RWPE2 (cell line): ENCODE measurements at regions not wholly inside any gene's neighbourhood (a gene's known extent, or its start where the extent isn't known, plus 50 kb on each side); places are given as distances from the start of the nearest gene placed in this dataset.

Experiments used
- ATAC-seq: fragments of 200-7000 bp; cut with Tn5 transposase; 3 replicates; pipeline ENCODE4 v1.9.1; 2021; ENCODE audit warnings: low read depth
- DNase-seq: peaks from one replicate; pipeline ENCODE4 v3.0.0-alpha.2; 2020; ENCODE audit warnings: low spot score
- H3K27ac ChIP-seq: fragments of 450-650 bp; 2 replicates; pipeline ENCODE4 v1.5.1; 2017; ENCODE audit warnings: mild to moderate bottlenecking; ENCODE audit not compliant: poor library complexity, severe bottlenecking
- H3K27me3 ChIP-seq: fragments of 250-450 bp; sonication (Bioruptor Pico); 2 replicates; pipeline ENCODE4 v1.5.1; 2021; ENCODE audit warnings: mild to moderate bottlenecking, moderate library complexity; ENCODE audit not compliant: insufficient read depth, poor library complexity, severe bottlenecking
- H3K36me3 ChIP-seq: fragments of 250-450 bp; sonication (Bioruptor Pico); 2 replicates; pipeline ENCODE4 v1.5.1; 2020; ENCODE audit warnings: low read depth, mild to moderate bottlenecking, moderate library complexity
- H3K4me1 ChIP-seq: fragments of 250-450 bp; sonication (Bioruptor Pico); 2 replicates; pipeline ENCODE4 v1.5.1; 2021; ENCODE audit warnings: mild to moderate bottlenecking, moderate library complexity; ENCODE audit not compliant: insufficient read depth, poor library complexity, severe bottlenecking
- H3K4me3 ChIP-seq: fragments of 250-450 bp; sonication (Bioruptor Pico); 2 replicates; pipeline ENCODE4 v1.5.1; 2021; ENCODE audit warnings: mild to moderate bottlenecking, moderate library complexity; ENCODE audit not compliant: severe bottlenecking
- H3K9me3 ChIP-seq: fragments of 250-450 bp; sonication (Bioruptor Pico); 2 replicates; pipeline ENCODE4 v1.5.1; 2021; ENCODE audit warnings: mild to moderate bottlenecking, moderate library complexity; ENCODE audit not compliant: severe bottlenecking
- CTCF ChIP-seq: fragments of 450-650 bp; IDR thresholded peaks from one replicate; pipeline ENCODE4 v1.5.1; 2017; ENCODE audit warnings: mild to moderate bottlenecking, moderate library complexity; ENCODE audit not compliant: poor library complexity, severe bottlenecking

- H3K4me3 ChIP-seq, result no peak overlapping the region
- no peaks in the 10 kb centered on the region for H3K4me1 ChIP-seq
- H3K27ac ChIP-seq, result no peak overlapping the region
- DNase-seq (no peak), ATAC-seq (no peak)
- H3K36me3 ChIP-seq, result no peaks in the 10 kb centered on the region
- TF ChIP-seq CTCF, result no peak
- no peaks in the 10 kb centered on the region for H3K27me3 ChIP-seq
- no peaks in the 10 kb centered on the region for H3K9me3 ChIP-seq
These were observed 175.2 kb downstream of the RMST start for GRCh38 chr12:97637770-97638169.

DNA sequence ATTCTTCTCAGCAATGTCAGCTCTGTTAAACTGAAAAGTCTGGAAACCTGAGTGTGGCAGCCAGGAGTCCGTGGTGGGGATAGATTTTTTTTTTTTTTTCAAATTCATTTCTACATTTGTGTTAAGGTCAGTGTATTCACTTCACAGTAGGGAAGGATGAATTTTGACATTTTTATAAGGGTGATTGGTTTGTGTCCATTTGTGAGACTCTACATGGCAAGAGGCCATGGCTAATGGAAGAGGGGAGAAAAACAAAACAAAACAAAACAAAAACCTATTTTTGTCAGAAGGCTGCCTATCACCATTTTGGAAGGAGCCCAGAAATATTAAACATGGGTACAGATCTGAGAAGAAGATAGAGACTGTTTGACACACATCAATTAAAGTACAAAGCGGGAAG lies 176.1 kb downstream of the RMST start:
- H3K36me3 ChIP-seq, result no peaks in the 10 kb centered on the region
- DNase-seq, result no peak
- no peaks in the 10 kb centered on the region for H3K9me3 ChIP-seq
- ATAC-seq, result no peak
- no peak overlapping the region for H3K27ac ChIP-seq
- no peaks in the 10 kb centered on the region for H3K27me3 ChIP-seq
- TF ChIP-seq CTCF, result no peak
- H3K4me1 ChIP-seq, result no peaks in the 10 kb centered on the region
- H3K4me3 ChIP-seq, result no peak overlapping the region

DNA sequence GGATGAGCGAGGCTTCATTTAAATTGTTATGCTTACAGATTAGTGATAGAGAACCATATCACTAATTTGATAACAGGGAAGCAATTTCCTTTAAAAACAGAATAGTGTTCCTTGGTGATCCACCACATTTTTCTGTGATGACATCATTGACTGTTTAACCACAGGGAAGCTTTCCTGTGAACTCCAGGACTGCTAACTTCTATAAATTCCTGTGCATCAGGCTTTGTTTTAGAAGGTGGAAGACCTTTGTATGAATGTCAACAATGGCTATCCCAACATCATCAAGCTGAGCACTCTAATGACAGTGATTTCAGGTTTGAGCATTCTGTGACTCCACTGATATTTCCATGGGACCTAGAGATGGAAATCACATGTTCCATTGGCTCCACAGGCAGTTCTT lies 177.1 kb downstream of the RMST start:
- DNase-seq (no peak), ATAC-seq (peak; percentile 46; the same call in 2 of the 3 replicates)
- Histone ChIP-seq H3K27ac (no peak overlapping the region), H3K36me3 (no peaks in the 10 kb centered on the region), H3K27me3 (no peaks in the 10 kb centered on the region), H3K4me1 (no peaks in the 10 kb centered on the region), H3K4me3 (no peak overlapping the region), H3K9me3 (no peaks in the 10 kb centered on the region)
- TF ChIP-seq CTCF, result no peak

DNA sequence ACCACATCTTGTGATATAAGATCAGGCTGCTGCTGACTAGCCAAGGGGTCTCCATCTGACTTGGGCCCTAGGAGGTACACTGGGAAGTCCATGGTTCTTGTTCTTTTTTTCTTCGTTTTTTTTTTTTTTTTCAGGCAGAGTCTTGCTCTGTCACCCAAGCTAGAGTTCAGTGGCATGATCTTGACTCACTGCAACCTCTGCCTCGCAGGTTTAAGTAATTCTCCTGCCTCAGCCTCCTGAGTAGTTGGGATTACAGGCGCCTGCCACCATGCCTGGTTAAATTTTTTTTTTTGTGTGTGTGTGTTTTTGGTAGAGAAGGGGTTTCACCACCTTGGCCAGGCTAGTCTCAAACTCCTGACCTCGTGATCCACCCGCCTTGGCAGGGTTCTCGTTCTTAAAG lies 178.2 kb downstream of the RMST start:
- no peak for TF ChIP-seq CTCF
- H3K27ac ChIP-seq, result no peak overlapping the region
- no peak for DNase-seq
- no peak overlapping the region for H3K4me3 ChIP-seq
- H3K36me3 ChIP-seq, result no peaks in the 10 kb centered on the region
- no peaks in the 10 kb centered on the region for H3K27me3 ChIP-seq
- no peak for ATAC-seq
- H3K4me1 ChIP-seq, result no peaks in the 10 kb centered on the region
- no peaks in the 10 kb centered on the region for H3K9me3 ChIP-seq

GRCh38 chr12:97642911-97643310 lies 180.3 kb downstream of the RMST start:
- Histone ChIP-seq H3K4me1 (no peaks in the 10 kb centered on the region), H3K9me3 (no peaks in the 10 kb centered on the region), H3K36me3 (no peaks in the 10 kb centered on the region), H3K4me3 (no peak overlapping the region), H3K27ac (no peak overlapping the region), H3K27me3 (no peaks in the 10 kb centered on the region)
- DNase-seq (no peak), ATAC-seq (no peak)
- TF ChIP-seq CTCF, result no peak
